ENCODE measurements at regions not wholly inside any gene's neighbourhood (a gene's known extent, or its start where the extent isn't known, plus 50 kb on each side); places are given as distances from the start of the nearest gene placed in this dataset.
A peak's percentile ranks its signal among the peaks of the same experiment; 100 is the strongest.

GRCh38 chr4:83772685-83773084 is 236.8 kb downstream of the GPAT3 start:
- TF ChIP-seq POLR2AphosphoS5 (IDR thresholded peaks at IDR 0.05; ENCODE audit: borderline replicate concordance, low read depth, low read length) (no peak), EZH2 (IDR thresholded peaks at IDR 0.05) (no peak), FOXP2 (optimal IDR thresholded peaks at IDR 0.05; ENCODE audit: control extremely low read depth, extremely low read length, insufficient read depth) (no peak)
- H3K36me3 ChIP-seq (ENCODE audit: insufficient read depth, low read length) = no peaks in the 10 kb centered on the region
- H3K4me3 ChIP-seq = no peak overlapping the region
- no peaks in the 10 kb centered on the region for H3K9me3 ChIP-seq (ENCODE audit: low read depth, low read length)
- DNase-seq (ENCODE audit: low read depth, low spot score) = no peak
- no peak overlapping the region for H3K27ac ChIP-seq
- no peak overlapping the region for H3K9ac ChIP-seq (ENCODE audit: insufficient read length)

GRCh38 chr4:83771113-83771705 is 235.3 kb downstream of the GPAT3 start:
- TF ChIP-seq FOXP2 (optimal IDR thresholded peaks at IDR 0.05; ENCODE audit: control extremely low read depth, extremely low read length, insufficient read depth) (no peak), EZH2 (IDR thresholded peaks at IDR 0.05) (no peak), POLR2AphosphoS5 (IDR thresholded peaks at IDR 0.05; ENCODE audit: borderline replicate concordance, low read depth, low read length) (no peak)
- no peaks in the 10 kb centered on the region for H3K36me3 ChIP-seq (ENCODE audit: insufficient read depth, low read length)
- H3K4me3 ChIP-seq = no peak overlapping the region
- H3K27ac ChIP-seq = no peak overlapping the region
- peak; percentile 45 for DNase-seq (ENCODE audit: low read depth, low spot score)
- H3K9me3 ChIP-seq (ENCODE audit: low read depth, low read length) = no peaks in the 10 kb centered on the region
- no peak overlapping the region for H3K9ac ChIP-seq (ENCODE audit: insufficient read length)

GRCh38 chr4:83768146-83768545 is 232.2 kb downstream of the GPAT3 start:
- Histone ChIP-seq H3K36me3 (ENCODE audit: insufficient read depth, low read length) (no peaks in the 10 kb centered on the region), H3K9me3 (ENCODE audit: low read depth, low read length) (no peaks in the 10 kb centered on the region), H3K4me3 (no peak overlapping the region), H3K9ac (ENCODE audit: insufficient read length) (no peak overlapping the region), H3K27ac (no peak overlapping the region)
- no peak for DNase-seq (ENCODE audit: low read depth, low spot score)
- TF ChIP-seq FOXP2 (optimal IDR thresholded peaks at IDR 0.05; ENCODE audit: control extremely low read depth, extremely low read length, insufficient read depth) (no peak), EZH2 (IDR thresholded peaks at IDR 0.05) (no peak), POLR2AphosphoS5 (IDR thresholded peaks at IDR 0.05; ENCODE audit: borderline replicate concordance, low read depth, low read length) (no peak)

- no peak for DNase-seq (ENCODE audit: low read depth, low spot score)
- TF ChIP-seq EZH2 (IDR thresholded peaks at IDR 0.05) (no peak), POLR2AphosphoS5 (IDR thresholded peaks at IDR 0.05; ENCODE audit: borderline replicate concordance, low read depth, low read length) (no peak), FOXP2 (optimal IDR thresholded peaks at IDR 0.05; ENCODE audit: control extremely low read depth, extremely low read length, insufficient read depth) (no peak)
- H3K4me3 ChIP-seq = no peak overlapping the region
These were observed 231.2 kb downstream of the GPAT3 start for GRCh38 chr4:83767067-83767466.

GRCh38 chr4:83759611-83760010 is 223.7 kb downstream of the GPAT3 start:
- TF ChIP-seq POLR2AphosphoS5 (IDR thresholded peaks at IDR 0.05; ENCODE audit: borderline replicate concordance, low read depth, low read length) = no peak
- no peak for TF ChIP-seq FOXP2 (optimal IDR thresholded peaks at IDR 0.05; ENCODE audit: control extremely low read depth, extremely low read length, insufficient read depth)
- no peak for TF ChIP-seq EZH2 (IDR thresholded peaks at IDR 0.05)
- no peak overlapping the region for H3K4me3 ChIP-seq
- no peak overlapping the region for H3K27ac ChIP-seq
- no peaks in the 10 kb centered on the region for H3K9me3 ChIP-seq (ENCODE audit: low read depth, low read length)
- no peak for DNase-seq (ENCODE audit: low read depth, low spot score)
- no peak overlapping the region for H3K9ac ChIP-seq (ENCODE audit: insufficient read length)
- H3K36me3 ChIP-seq (ENCODE audit: insufficient read depth, low read length) = no peaks in the 10 kb centered on the region

More at GRCh38 chr4:83767067-83767466, 231.2 kb downstream of the GPAT3 start:
- H3K27ac ChIP-seq = no peak overlapping the region
- no peaks in the 10 kb centered on the region for H3K9me3 ChIP-seq (ENCODE audit: low read depth, low read length)
- H3K36me3 ChIP-seq (ENCODE audit: insufficient read depth, low read length) = no peaks in the 10 kb centered on the region
- H3K9ac ChIP-seq (ENCODE audit: insufficient read length) = no peak overlapping the region

- H3K9me3 ChIP-seq (ENCODE audit: low read depth, low read length) = no peaks in the 10 kb centered on the region
- H3K27ac ChIP-seq = no peak overlapping the region
These were observed 222.4 kb downstream of the GPAT3 start for GRCh38 chr4:83758285-83758684.

GRCh38 chr4:83757121-83757621 is 221.3 kb downstream of the GPAT3 start:
- TF ChIP-seq EZH2 (IDR thresholded peaks at IDR 0.05) = no peak
- TF ChIP-seq FOXP2 (optimal IDR thresholded peaks at IDR 0.05; ENCODE audit: control extremely low read depth, extremely low read length, insufficient read depth) = no peak
- TF ChIP-seq POLR2AphosphoS5 (IDR thresholded peaks at IDR 0.05; ENCODE audit: borderline replicate concordance, low read depth, low read length) = no peak
- H3K36me3 ChIP-seq (ENCODE audit: insufficient read depth, low read length) = no peaks in the 10 kb centered on the region
- DNase-seq (ENCODE audit: low read depth, low spot score) = no peak
- H3K27ac ChIP-seq = no peak overlapping the region
- H3K9ac ChIP-seq (ENCODE audit: insufficient read length) = no peak overlapping the region
- H3K9me3 ChIP-seq (ENCODE audit: low read depth, low read length) = no peaks in the 10 kb centered on the region
- no peak overlapping the region for H3K4me3 ChIP-seq

More at GRCh38 chr4:83758285-83758684, 222.4 kb downstream of the GPAT3 start:
- TF ChIP-seq FOXP2 (optimal IDR thresholded peaks at IDR 0.05; ENCODE audit: control extremely low read depth, extremely low read length, insufficient read depth) (no peak), POLR2AphosphoS5 (IDR thresholded peaks at IDR 0.05; ENCODE audit: borderline replicate concordance, low read depth, low read length) (no peak), EZH2 (IDR thresholded peaks at IDR 0.05) (no peak)
- Histone ChIP-seq H3K9ac (ENCODE audit: insufficient read length) (no peak overlapping the region), H3K36me3 (ENCODE audit: insufficient read depth, low read length) (no peaks in the 10 kb centered on the region), H3K4me3 (no peak overlapping the region)
- no peak for DNase-seq (ENCODE audit: low read depth, low spot score)

- DNase-seq (ENCODE audit: low read depth, low spot score) = no peak
- no peak overlapping the region for H3K4me3 ChIP-seq
- H3K27ac ChIP-seq = no peak overlapping the region
- TF ChIP-seq FOXP2 (optimal IDR thresholded peaks at IDR 0.05; ENCODE audit: control extremely low read depth, extremely low read length, insufficient read depth) (no peak), POLR2AphosphoS5 (IDR thresholded peaks at IDR 0.05; ENCODE audit: borderline replicate concordance, low read depth, low read length) (no peak), EZH2 (IDR thresholded peaks at IDR 0.05) (no peak)
- no peaks in the 10 kb centered on the region for H3K36me3 ChIP-seq (ENCODE audit: insufficient read depth, low read length)
- no peak overlapping the region for H3K9ac ChIP-seq (ENCODE audit: insufficient read length)
- no peaks in the 10 kb centered on the region for H3K9me3 ChIP-seq (ENCODE audit: low read depth, low read length)
These were observed 217.4 kb downstream of the GPAT3 start for GRCh38 chr4:83753260-83753659.
